CD8-positive, alpha-beta memory T cell (primary cell): ENCODE measurements at regions not wholly inside any gene's neighbourhood (a gene's known extent, or its start where the extent isn't known, plus 50 kb on each side); places are given as distances from the start of the nearest gene placed in this dataset.

Experiments
- CTCF ChIA-PET: fragments of 350-600 bp; sonication (Branson Sonifier 250); formaldehyde crosslinking; loops from one replicate; lab custom pipeline; 2021; ENCODE audit warnings: antibody characterized with exemption; lab: Charles Lee
- POLR2A ChIA-PET: fragments of 350-600 bp; sonication (Branson Sonifier 250); formaldehyde crosslinking; loops from one replicate; lab custom pipeline; 2021; ENCODE audit warnings: antibody characterized with exemption; lab: Charles Lee
- DNase-seq, 5 donors: peaks; one replicate each; pipeline versions ENCODE4 v3.0.0 to v3.0.0-alpha.2; 2020 to 2022; ENCODE audit warnings: mixed read lengths in 1 of 5
- H3K27ac ChIP-seq: one replicate; pipeline ENCODE4 v1.7.0; 2013; ENCODE audit warnings: low read depth, mild to moderate bottlenecking, low read length, moderate library complexity
- H3K27me3 ChIP-seq: 2 replicates; pipeline ENCODE4 v1.7.0; 2013; ENCODE audit warnings: low read length, mild to moderate bottlenecking; ENCODE audit not compliant: insufficient read depth, poor library complexity, severe bottlenecking
- H3K36me3 ChIP-seq: 2 replicates; pipeline ENCODE4 v1.7.0; 2013; ENCODE audit warnings: mild to moderate bottlenecking, low read length, moderate library complexity; ENCODE audit not compliant: insufficient read depth
- H3K4me1 ChIP-seq: 2 replicates; pipeline ENCODE4 v1.7.0; 2013; ENCODE audit warnings: mild to moderate bottlenecking, low read length, moderate library complexity; ENCODE audit not compliant: insufficient read depth
- H3K4me3 ChIP-seq: 2 replicates; pipeline ENCODE4 v1.7.0; 2013; ENCODE audit warnings: mild to moderate bottlenecking, low read length
- H3K9me3 ChIP-seq: 2 replicates; pipeline ENCODE4 v1.7.0; 2013; ENCODE audit warnings: mild to moderate bottlenecking, low read length
- H3K27ac Mint-ChIP-seq, 8 donors: one replicate each; pipeline ENCODE4 v1.8.0; 2020 to 2021; ENCODE audit warnings: mixed read lengths in 8 of 8, mild to moderate bottlenecking in 6 of 8, inconsistent platforms in 3 of 8, moderate library complexity in 3 of 8
- H3K27me3 Mint-ChIP-seq, 2 donors: one replicate each; pipeline ENCODE4 v1.8.0; 2020 to 2021; ENCODE audit warnings: mixed read lengths in 2 of 2, mild to moderate bottlenecking in 1 of 2, moderate library complexity in 1 of 2
- H3K36me3 Mint-ChIP-seq, 3 donors: one replicate each; pipeline ENCODE4 v1.8.0; 2020 to 2021; ENCODE audit warnings: mixed read lengths in 3 of 3, inconsistent platforms in 1 of 3, mild to moderate bottlenecking in 1 of 3
- H3K4me1 Mint-ChIP-seq, 3 donors: one replicate each; pipeline ENCODE4 v1.8.0; 2020 to 2021; ENCODE audit warnings: mixed read lengths in 3 of 3, inconsistent platforms in 1 of 3, mild to moderate bottlenecking in 1 of 3
- H3K4me3 Mint-ChIP-seq, 7 donors: one replicate each; pipeline ENCODE4 v1.8.0; 2020 to 2021; ENCODE audit warnings: mixed read lengths in 7 of 7, mild to moderate bottlenecking in 6 of 7, moderate library complexity in 4 of 7, inconsistent platforms in 2 of 7
- H3K9me3 Mint-ChIP-seq, 5 donors: one replicate each; pipeline ENCODE4 v1.8.0; 2020 to 2022; ENCODE audit warnings: mixed read lengths in 5 of 5, mild to moderate bottlenecking in 3 of 5, moderate library complexity in 2 of 5, inconsistent platforms in 1 of 5

DNA sequence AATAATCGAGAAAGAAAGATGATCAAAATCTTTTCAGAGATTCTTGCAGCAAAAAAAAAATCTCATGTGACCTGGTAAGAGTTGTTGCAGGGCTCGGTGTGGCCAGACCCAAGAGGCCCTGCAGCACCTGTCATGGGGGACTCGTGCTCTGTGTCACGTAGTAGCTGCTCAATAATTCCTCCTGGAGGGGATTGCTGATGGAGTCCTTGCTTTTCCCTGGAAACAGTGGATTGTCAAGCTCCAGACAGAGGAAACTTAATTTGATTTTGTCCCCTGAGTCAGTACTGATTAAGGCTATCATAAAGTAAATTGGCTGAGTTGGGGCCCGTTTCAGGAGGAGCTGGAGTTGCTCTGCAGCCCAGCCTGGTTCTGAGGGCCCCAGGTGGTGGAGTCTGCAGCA, 125.2 kb downstream of the EDN3 start:
- Histone ChIP-seq H3K36me3 (no peaks in the 10 kb centered on the region), H3K27me3 (no peaks in the 10 kb centered on the region), H3K9me3 (no peaks in the 10 kb centered on the region), H3K4me1 (no peaks in the 10 kb centered on the region), H3K27ac (no peak overlapping the region), H3K4me3 (no peak overlapping the region)
- ChIA-PET POLR2A (no interaction called here), CTCF (interaction anchor here (0.6 kb wide), 1 partner anchor 523 kb away, joined by 3 read pairs; no protein-coding TSS in a partner anchor)
- Mint-ChIP-seq H3K9me3 (no peaks in the 10 kb centered on the region), H3K4me3 (no peak overlapping the region), H3K27me3 (peaks cover 0 to 1% of the 10 kb centered on the region in 2 donors), H3K36me3 (no peaks in the 10 kb centered on the region), H3K4me1 (peaks cover 11 to 14% (median 11%) of the 10 kb centered on the region in 3 donors), H3K27ac (no peak overlapping the region)
- DNase-seq = no peak

DNA sequence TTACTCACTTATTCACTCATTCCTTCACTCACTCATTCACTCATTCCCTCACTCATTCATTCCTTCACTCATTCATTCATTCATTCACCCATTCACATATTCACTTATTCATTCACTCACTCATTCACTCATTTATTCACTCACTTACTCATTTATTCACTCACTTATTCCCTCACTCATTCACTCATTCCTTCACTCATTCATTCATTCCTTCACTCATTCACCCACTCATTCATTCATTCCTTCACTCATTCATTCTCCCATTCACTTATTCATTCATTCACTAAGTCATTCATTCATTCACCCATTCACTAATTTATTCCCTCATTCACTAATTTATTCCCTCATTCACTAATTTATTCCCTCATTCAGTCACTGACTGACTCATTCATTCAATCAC, 127.6 kb downstream of the EDN3 start:
- Mint-ChIP-seq H3K36me3 (no peaks in the 10 kb centered on the region), H3K4me1 (peaks cover 11 to 14% (median 11%) of the 10 kb centered on the region in 3 donors), H3K27ac (no peak overlapping the region), H3K27me3 (peaks cover 0 to 8% of the 10 kb centered on the region in 2 donors), H3K4me3 (no peak overlapping the region), H3K9me3 (no peaks in the 10 kb centered on the region)
- H3K9me3 ChIP-seq = no peaks in the 10 kb centered on the region
- ChIA-PET CTCF (no interaction called here), POLR2A (no interaction called here)
- H3K36me3 ChIP-seq = no peaks in the 10 kb centered on the region
- DNase-seq = no peak
- no peaks in the 10 kb centered on the region for H3K4me1 ChIP-seq
- H3K27ac ChIP-seq = no peak overlapping the region
- H3K27me3 ChIP-seq = no peaks in the 10 kb centered on the region
- H3K4me3 ChIP-seq = no peak overlapping the region

DNA sequence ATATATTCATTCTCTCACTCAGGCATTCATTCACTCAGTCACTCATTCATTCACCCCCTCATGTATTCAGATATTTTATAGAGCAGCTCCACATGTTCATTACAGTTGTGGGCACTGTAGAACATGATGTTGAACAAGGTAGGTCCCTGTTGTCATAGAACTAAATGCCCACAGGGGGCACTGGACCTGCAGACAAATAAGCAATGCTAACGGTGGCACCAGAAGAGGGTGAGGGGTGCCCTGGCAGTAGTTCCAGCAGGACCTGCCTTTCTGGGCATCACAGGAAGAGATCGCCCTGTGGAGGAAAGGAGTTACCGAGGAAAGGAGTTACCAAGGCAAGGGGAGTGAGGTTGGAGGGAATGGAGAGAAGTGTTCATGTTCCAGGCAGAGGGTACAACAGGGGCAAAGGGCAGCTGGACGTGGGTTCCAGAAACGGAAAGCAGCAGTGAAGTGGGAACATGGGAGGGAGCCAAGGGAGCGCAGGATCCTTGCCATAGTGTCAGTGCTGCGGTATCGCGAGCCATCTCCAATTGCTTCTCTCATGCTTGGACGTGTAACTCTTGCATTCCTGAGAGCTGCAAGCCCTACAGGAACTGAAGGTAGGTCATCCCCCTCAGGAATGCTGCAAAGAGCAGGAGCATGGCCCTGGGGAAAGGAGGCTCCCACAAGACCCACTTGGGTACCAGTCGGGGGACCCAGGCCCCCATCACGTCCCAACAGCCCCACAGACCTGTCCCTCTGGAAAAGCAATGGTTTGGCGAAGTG, 128.2 kb downstream of the EDN3 start:
- Mint-ChIP-seq H3K27ac (peak overlapping the region in 1 of 8 donors; percentile 6), H3K36me3 (no peaks in the 10 kb centered on the region), H3K27me3 (peaks cover 0 to 14% of the 10 kb centered on the region in 2 donors), H3K4me3 (peak overlapping the region in 6 of 7 donors; percentile 15 to 70 (median 62)), H3K4me1 (peaks cover 11 to 14% (median 11%) of the 10 kb centered on the region in 3 donors), H3K9me3 (no peaks in the 10 kb centered on the region)
- H3K27me3 ChIP-seq = no peaks in the 10 kb centered on the region
- ChIA-PET CTCF (no interaction called here), POLR2A (no interaction called here)
- no peak for DNase-seq
- H3K4me1 ChIP-seq = no peaks in the 10 kb centered on the region
- H3K4me3 ChIP-seq = no peak overlapping the region
- H3K9me3 ChIP-seq = no peaks in the 10 kb centered on the region
- H3K27ac ChIP-seq = no peak overlapping the region
- H3K36me3 ChIP-seq = no peaks in the 10 kb centered on the region

DNA sequence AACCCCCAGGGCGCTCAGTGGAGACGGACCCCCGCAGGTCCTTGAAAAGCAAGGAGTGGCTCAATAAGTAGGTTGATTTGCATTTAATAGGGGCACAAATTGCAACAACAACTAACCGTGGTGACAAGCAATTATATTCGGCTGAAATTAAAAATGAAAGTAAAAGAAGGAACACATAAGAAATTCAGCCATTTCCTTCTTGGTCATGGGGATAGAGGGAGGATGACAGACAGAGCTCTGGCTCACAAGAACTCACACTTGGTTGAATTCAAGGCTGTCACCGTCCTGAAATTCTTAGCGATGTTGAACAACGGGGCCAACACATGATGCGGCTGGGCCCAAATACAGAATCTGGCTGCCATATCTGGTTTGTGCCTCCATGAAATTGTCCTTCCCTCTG, 129.0 kb downstream of the EDN3 start:
- Histone ChIP-seq H3K36me3 (no peaks in the 10 kb centered on the region), H3K9me3 (no peaks in the 10 kb centered on the region), H3K4me3 (no peak overlapping the region), H3K4me1 (no peaks in the 10 kb centered on the region), H3K27me3 (no peaks in the 10 kb centered on the region), H3K27ac (no peak overlapping the region)
- ChIA-PET CTCF (no interaction called here), POLR2A (no interaction called here)
- Mint-ChIP-seq H3K27ac (peak overlapping the region in 1 of 8 donors; percentile 15), H3K4me3 (peak overlapping the region in 6 of 7 donors; percentile 7 to 70 (median 60)), H3K36me3 (no peaks in the 10 kb centered on the region), H3K27me3 (peaks cover 0 to 14% of the 10 kb centered on the region in 2 donors), H3K4me1 (peaks cover 11 to 14% (median 11%) of the 10 kb centered on the region in 3 donors), H3K9me3 (no peaks in the 10 kb centered on the region)
- DNase-seq = no peak

DNA sequence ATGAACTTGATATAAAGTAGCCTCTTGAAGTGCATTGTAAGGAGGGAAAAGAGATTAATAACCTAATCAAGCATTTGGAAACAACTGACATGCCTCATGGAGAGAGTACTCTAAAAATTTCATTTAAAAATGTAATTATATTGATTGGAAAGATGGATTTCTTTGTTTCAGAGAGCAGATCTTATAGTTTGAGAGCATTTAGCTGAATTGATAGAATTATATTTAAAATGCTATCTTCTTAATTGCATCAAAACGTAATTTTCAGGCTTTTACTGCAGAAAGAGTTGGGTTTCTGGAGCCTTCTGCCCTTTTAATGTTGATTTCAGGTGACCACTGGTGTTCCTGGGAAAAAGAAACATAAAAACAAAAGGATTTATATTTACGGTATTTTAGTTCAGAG, 130.6 kb downstream of the EDN3 start:
- no peak for DNase-seq
- ChIA-PET POLR2A (no interaction called here), CTCF (no interaction called here)
- no peaks in the 10 kb centered on the region for H3K27me3 ChIP-seq
- no peaks in the 10 kb centered on the region for H3K9me3 ChIP-seq
- no peak overlapping the region for H3K27ac ChIP-seq
- Mint-ChIP-seq H3K4me1 (peaks cover 11 to 14% (median 11%) of the 10 kb centered on the region in 3 donors), H3K36me3 (no peaks in the 10 kb centered on the region), H3K9me3 (no peaks in the 10 kb centered on the region), H3K4me3 (no peak overlapping the region), H3K27ac (no peak overlapping the region), H3K27me3 (peaks cover 0 to 14% of the 10 kb centered on the region in 2 donors)
- no peaks in the 10 kb centered on the region for H3K36me3 ChIP-seq
- no peaks in the 10 kb centered on the region for H3K4me1 ChIP-seq
- H3K4me3 ChIP-seq = no peak overlapping the region

DNA sequence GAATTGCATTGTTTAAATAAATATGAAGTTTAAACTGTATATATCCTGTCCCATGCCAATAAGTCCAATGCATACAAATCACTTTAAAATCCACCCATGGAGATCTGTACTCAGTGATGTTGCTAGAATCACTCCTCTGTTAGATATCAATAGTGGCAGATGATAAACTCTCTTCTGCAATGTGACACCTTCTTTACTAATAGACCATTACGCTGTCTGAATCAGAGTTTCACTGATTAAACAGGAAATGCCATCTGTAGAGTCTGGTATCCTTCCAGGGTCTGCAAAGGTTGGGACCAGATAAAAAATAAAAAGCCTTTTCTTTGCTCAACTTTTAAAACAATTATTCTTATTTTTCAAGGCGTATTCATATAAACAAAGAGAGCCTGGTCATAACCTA, 134.5 kb downstream of the EDN3 start:
- H3K36me3 Mint-ChIP-seq = no peaks in the 10 kb centered on the region
- no peak overlapping the region for H3K27ac ChIP-seq
- no peak overlapping the region for H3K4me3 ChIP-seq
- no peak overlapping the region for H3K27ac Mint-ChIP-seq
- ChIA-PET CTCF (no interaction called here), POLR2A (no interaction called here)
- no peaks in the 10 kb centered on the region for H3K36me3 ChIP-seq
- H3K4me1 ChIP-seq = no peaks in the 10 kb centered on the region
- peaks cover 0 to 20% of the 10 kb centered on the region in 2 donors for H3K27me3 Mint-ChIP-seq
- H3K9me3 ChIP-seq = no peaks in the 10 kb centered on the region
- no peaks in the 10 kb centered on the region for H3K4me1 Mint-ChIP-seq
- H3K27me3 ChIP-seq = no peaks in the 10 kb centered on the region
- no peaks in the 10 kb centered on the region for H3K9me3 Mint-ChIP-seq
- no peak overlapping the region for H3K4me3 Mint-ChIP-seq
- no peak for DNase-seq

DNA sequence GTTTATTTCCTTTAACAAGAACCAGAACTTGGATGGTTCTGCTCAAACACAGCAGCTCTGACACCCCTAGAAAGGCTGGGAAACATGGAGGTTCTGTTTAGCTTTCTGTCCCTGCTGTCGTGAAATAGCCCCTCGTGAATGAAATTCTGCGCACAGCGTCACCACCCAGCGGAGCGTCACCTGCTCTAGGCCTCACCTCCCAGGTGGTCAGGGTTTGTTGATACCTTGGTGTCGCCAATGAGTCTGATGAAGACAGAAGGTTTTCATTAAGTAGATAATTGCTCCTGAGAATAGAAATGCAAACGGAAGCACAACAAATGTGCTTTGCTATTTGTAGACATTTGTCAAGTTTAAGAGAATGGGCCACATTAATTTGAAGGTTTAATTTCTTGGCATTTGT, 135.1 kb downstream of the EDN3 start:
- Mint-ChIP-seq H3K4me3 (no peak overlapping the region), H3K9me3 (no peaks in the 10 kb centered on the region), H3K4me1 (no peaks in the 10 kb centered on the region), H3K27ac (no peak overlapping the region), H3K27me3 (peaks cover 0 to 20% of the 10 kb centered on the region in 2 donors), H3K36me3 (no peaks in the 10 kb centered on the region)
- Histone ChIP-seq H3K36me3 (no peaks in the 10 kb centered on the region), H3K4me3 (no peak overlapping the region), H3K27me3 (no peaks in the 10 kb centered on the region), H3K9me3 (no peaks in the 10 kb centered on the region), H3K27ac (no peak overlapping the region), H3K4me1 (no peaks in the 10 kb centered on the region)
- ChIA-PET CTCF (no interaction called here), POLR2A (no interaction called here)
- DNase-seq = no peak

DNA sequence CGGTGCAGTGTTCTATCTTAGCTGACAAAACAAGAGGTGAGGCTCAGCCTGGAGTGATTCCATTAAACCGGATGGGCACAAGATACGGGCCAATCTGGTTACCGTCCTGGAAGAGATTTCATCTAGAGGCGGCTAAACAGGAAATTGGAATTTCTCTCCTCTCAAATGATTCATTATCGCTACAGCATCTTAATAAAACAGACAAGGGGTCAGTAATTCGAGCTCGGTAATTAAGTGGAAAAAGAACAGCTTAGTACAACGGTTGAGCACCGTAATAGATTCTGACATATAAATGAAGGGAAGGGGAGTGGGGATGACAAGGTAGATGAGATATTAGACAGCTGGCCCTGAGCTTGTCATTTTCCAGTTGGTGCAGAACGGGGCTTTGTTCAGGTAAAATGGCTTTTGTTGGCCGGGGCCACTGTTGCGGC, 137.2 kb downstream of the EDN3 start:
- no peak overlapping the region for H3K27ac Mint-ChIP-seq
- CTCF ChIA-PET = interaction anchor here (1.1 kb wide), 1 partner anchor 18 kb away, joined by 3 read pairs; no protein-coding TSS in a partner anchor
- Histone ChIP-seq H3K27ac (no peak overlapping the region), H3K36me3 (no peaks in the 10 kb centered on the region), H3K4me1 (no peaks in the 10 kb centered on the region), H3K4me3 (no peak overlapping the region), H3K9me3 (no peaks in the 10 kb centered on the region), H3K27me3 (no peaks in the 10 kb centered on the region)
- no peak overlapping the region for H3K4me3 Mint-ChIP-seq
- no peaks in the 10 kb centered on the region for H3K4me1 Mint-ChIP-seq
- DNase-seq = no peak
- H3K36me3 Mint-ChIP-seq = no peaks in the 10 kb centered on the region
- H3K9me3 Mint-ChIP-seq = no peaks in the 10 kb centered on the region
- H3K27me3 Mint-ChIP-seq = peaks cover 5 to 31% of the 10 kb centered on the region in 2 donors
- POLR2A ChIA-PET = no interaction called here
